ENCODE measurements at regions not wholly inside any gene's neighbourhood (a gene's known extent, or its start where the extent isn't known, plus 50 kb on each side); places are given as distances from the start of the nearest gene placed in this dataset.

GRCh38 chr16:76932541-76933211 lies 258.3 kb upstream of the MON1B start:
- Histone ChIP-seq H2AFZ (ENCODE audit: low read length) (no peak overlapping the region), H3K4me2 (ENCODE audit: low read depth, low read length, poor library complexity, severe bottlenecking) (no peak overlapping the region), H4K20me1 (ENCODE audit: insufficient read depth, low read length, poor library complexity, severe bottlenecking) (no peaks in the 10 kb centered on the region), H3K36me3 (ENCODE audit: insufficient read depth, low read length) (no peaks in the 10 kb centered on the region), H3F3A (ENCODE audit: low read depth) (no peaks in the 10 kb centered on the region), H3K4me1 (ENCODE audit: insufficient read depth, low read length, poor library complexity, severe bottlenecking) (no peaks in the 10 kb centered on the region), H3K9me2 (replicated peaks; ENCODE audit: low read depth, low read length) (0 out of 2 replicates have a peak, but pooled peaks cover 3% of the 10 kb centered on the region), H3K27me3 (ENCODE audit: insufficient read depth, low read length, poor library complexity, severe bottlenecking) (no peaks in the 10 kb centered on the region), H3K79me2 (ENCODE audit: insufficient read depth, low read length) (no peaks in the 10 kb centered on the region), H3K9me3 (ENCODE audit: insufficient read depth, low read depth, low read length) (no peaks in the 10 kb centered on the region), H3K9ac (ENCODE audit: low read depth, low read length, poor library complexity, severe bottlenecking) (no peak overlapping the region), H3K4me3 (ENCODE audit: low read length, poor library complexity, severe bottlenecking) (no peak overlapping the region)
- no peak for TF ChIP-seq EZH2phosphoT487 (IDR thresholded peaks at IDR 0.05; ENCODE audit: borderline replicate concordance)
- TF ChIP-seq, protein P1, sequence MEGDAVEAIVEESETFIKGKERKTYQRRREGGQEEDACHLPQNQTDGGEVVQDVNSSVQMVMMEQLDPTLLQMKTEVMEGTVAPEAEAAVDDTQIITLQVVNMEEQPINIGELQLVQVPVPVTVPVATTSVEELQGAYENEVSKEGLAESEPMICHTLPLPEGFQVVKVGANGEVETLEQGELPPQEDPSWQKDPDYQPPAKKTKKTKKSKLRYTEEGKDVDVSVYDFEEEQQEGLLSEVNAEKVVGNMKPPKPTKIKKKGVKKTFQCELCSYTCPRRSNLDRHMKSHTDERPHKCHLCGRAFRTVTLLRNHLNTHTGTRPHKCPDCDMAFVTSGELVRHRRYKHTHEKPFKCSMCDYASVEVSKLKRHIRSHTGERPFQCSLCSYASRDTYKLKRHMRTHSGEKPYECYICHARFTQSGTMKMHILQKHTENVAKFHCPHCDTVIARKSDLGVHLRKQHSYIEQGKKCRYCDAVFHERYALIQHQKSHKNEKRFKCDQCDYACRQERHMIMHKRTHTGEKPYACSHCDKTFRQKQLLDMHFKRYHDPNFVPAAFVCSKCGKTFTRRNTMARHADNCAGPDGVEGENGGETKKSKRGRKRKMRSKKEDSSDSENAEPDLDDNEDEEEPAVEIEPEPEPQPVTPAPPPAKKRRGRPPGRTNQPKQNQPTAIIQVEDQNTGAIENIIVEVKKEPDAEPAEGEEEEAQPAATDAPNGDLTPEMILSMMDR (conservative IDR thresholded peaks at IDR 0.05; ENCODE audit: low read length) = no peak

DNA sequence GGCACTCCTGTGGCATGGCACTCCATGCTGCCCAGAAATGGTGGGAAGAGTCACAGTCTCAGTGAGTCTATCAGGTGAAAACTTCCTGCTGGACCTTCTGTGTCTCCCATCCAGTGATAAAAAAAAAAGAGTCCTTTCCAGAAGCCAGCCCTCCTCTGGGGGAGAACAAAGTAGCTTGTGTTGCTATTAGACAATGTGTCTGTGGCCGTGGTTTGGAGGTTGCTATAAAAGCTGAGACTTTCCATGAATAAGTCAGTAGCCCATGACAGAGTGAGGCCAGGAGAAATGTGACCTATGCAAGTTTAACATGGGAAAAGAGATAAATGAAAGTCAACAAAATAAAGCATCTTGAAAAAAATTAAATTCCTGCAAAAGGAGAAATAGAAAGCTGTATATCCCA lies 250.7 kb upstream of the MON1B start:
- no peak overlapping the region for H3K4me3 ChIP-seq (ENCODE audit: low read length, poor library complexity, severe bottlenecking)
- H3K36me3 ChIP-seq (ENCODE audit: insufficient read depth, low read length) = no peaks in the 10 kb centered on the region
- no peaks in the 10 kb centered on the region for H3K79me2 ChIP-seq (ENCODE audit: insufficient read depth, low read length)
- H4K20me1 ChIP-seq (ENCODE audit: insufficient read depth, low read length, poor library complexity, severe bottlenecking) = no peaks in the 10 kb centered on the region
- H3F3A ChIP-seq (ENCODE audit: low read depth) = no peaks in the 10 kb centered on the region
- no peaks in the 10 kb centered on the region for H3K4me1 ChIP-seq (ENCODE audit: insufficient read depth, low read length, poor library complexity, severe bottlenecking)
- H3K9me2 ChIP-seq (replicated peaks; ENCODE audit: low read depth, low read length) = peaks cover 3% of the 10 kb centered on the region; the same call in 1 of the 2 replicates
- no peaks in the 10 kb centered on the region for H3K9me3 ChIP-seq (ENCODE audit: insufficient read depth, low read depth, low read length)
- no peak overlapping the region for H2AFZ ChIP-seq (ENCODE audit: low read length)
- TF ChIP-seq, protein P1 (conservative IDR thresholded peaks at IDR 0.05; ENCODE audit: low read length) = no peak
- no peak for TF ChIP-seq EZH2phosphoT487 (IDR thresholded peaks at IDR 0.05; ENCODE audit: borderline replicate concordance)
- no peak overlapping the region for H3K4me2 ChIP-seq (ENCODE audit: low read depth, low read length, poor library complexity, severe bottlenecking)
- no peak overlapping the region for H3K9ac ChIP-seq (ENCODE audit: low read depth, low read length, poor library complexity, severe bottlenecking)
- no peaks in the 10 kb centered on the region for H3K27me3 ChIP-seq (ENCODE audit: insufficient read depth, low read length, poor library complexity, severe bottlenecking)

DNA sequence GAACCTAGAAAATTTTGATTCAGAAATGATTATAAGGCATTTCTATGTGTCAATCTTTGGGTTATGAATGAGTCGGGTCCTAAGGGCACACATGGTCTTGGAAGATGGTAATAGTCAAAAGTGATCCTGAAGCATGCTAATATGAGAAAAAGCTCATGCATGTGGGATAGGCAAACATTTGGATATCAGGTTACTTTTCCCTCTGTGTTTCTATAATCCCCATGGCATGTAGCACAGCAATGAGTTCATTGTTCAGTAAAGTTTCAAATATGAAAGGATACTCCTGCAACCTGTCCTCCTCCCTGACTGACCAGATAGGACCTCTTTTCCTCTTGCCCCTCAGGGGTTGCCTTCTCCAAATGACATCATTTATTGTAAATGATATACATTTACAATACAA lies 249.9 kb upstream of the MON1B start:
- Histone ChIP-seq H4K20me1 (ENCODE audit: insufficient read depth, low read length, poor library complexity, severe bottlenecking) (no peaks in the 10 kb centered on the region), H3K4me1 (ENCODE audit: insufficient read depth, low read length, poor library complexity, severe bottlenecking) (no peaks in the 10 kb centered on the region), H3K4me2 (ENCODE audit: low read depth, low read length, poor library complexity, severe bottlenecking) (no peak overlapping the region), H3K9me2 (replicated peaks; ENCODE audit: low read depth, low read length) (peaks cover 3% of the 10 kb centered on the region; the same call in 1 of the 2 replicates), H3K9ac (ENCODE audit: low read depth, low read length, poor library complexity, severe bottlenecking) (no peak overlapping the region), H3K79me2 (ENCODE audit: insufficient read depth, low read length) (no peaks in the 10 kb centered on the region), H3K36me3 (ENCODE audit: insufficient read depth, low read length) (no peaks in the 10 kb centered on the region), H3K4me3 (ENCODE audit: low read length, poor library complexity, severe bottlenecking) (no peak overlapping the region), H2AFZ (ENCODE audit: low read length) (no peak overlapping the region), H3F3A (ENCODE audit: low read depth) (no peaks in the 10 kb centered on the region), H3K9me3 (ENCODE audit: insufficient read depth, low read depth, low read length) (no peaks in the 10 kb centered on the region), H3K27me3 (ENCODE audit: insufficient read depth, low read length, poor library complexity, severe bottlenecking) (no peaks in the 10 kb centered on the region)
- no peak for TF ChIP-seq EZH2phosphoT487 (IDR thresholded peaks at IDR 0.05; ENCODE audit: borderline replicate concordance)
- TF ChIP-seq, protein P1 (conservative IDR thresholded peaks at IDR 0.05; ENCODE audit: low read length) = no peak
